Type B pancreatic cell (in vitro differentiated cells): ENCODE measurements at regions not wholly inside any gene's neighbourhood (a gene's known extent, or its start where the extent isn't known, plus 50 kb on each side); places are given as distances from the start of the nearest gene placed in this dataset.

ENCODE experiments used
- DNase-seq: peaks from one replicate; pipeline ENCODE4 v3.0.0; 2021; ENCODE audit warnings: mixed read lengths; ENCODE audit not compliant: unreplicated experiment; ENCODE audit errors: extremely low spot score
- H3K27ac Mint-ChIP-seq: 2 replicates; pipeline ENCODE4 v1.8.0; 2021; ENCODE audit warnings: mild to moderate bottlenecking, mixed read lengths
- H3K27me3 Mint-ChIP-seq: 2 replicates; pipeline ENCODE4 v1.8.0; 2021; ENCODE audit warnings: mixed read lengths
- H3K36me3 Mint-ChIP-seq: 2 replicates; pipeline ENCODE4 v1.8.0; 2021; ENCODE audit warnings: mixed read lengths
- H3K4me1 Mint-ChIP-seq: one replicate; pipeline ENCODE4 v1.8.0; 2021; ENCODE audit warnings: mixed read lengths; ENCODE audit not compliant: unreplicated experiment
- H3K4me3 Mint-ChIP-seq: 2 replicates; pipeline ENCODE4 v1.8.0; 2021; ENCODE audit warnings: mild to moderate bottlenecking, mixed read lengths
- H3K9me3 Mint-ChIP-seq: 2 replicates; pipeline ENCODE4 v1.8.0; 2021; ENCODE audit warnings: mixed read lengths
- TF ChIP-seq, protein P1 (sequence below): fragments of 200-600 bp; sonication (generic); conservative IDR thresholded peaks from 2 replicates; pipeline ENCODE4 v1.5.0; 2021; ENCODE audit warnings: antibody characterized with exemption, mild to moderate bottlenecking

DNA sequence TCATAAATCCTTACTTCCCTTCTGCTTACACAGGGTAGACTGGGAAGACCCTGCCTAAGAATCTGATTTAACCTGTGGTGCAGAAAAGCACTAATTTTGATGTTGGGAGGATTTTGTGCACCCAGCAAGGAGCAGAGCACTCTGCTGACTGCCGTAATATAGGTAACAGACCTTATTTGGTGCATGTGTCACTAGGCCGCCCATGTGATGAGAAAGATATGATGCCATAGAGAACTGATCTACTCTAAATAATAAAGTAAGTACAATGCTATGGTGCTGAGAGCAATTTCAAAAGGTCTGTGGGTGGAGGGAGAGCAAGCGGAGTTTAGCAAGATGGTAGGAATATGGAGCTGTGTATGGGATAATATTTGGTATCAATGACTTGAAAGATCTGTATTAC is 1663.6 kb upstream of the SEL1L start:
- TF ChIP-seq, protein P1, sequence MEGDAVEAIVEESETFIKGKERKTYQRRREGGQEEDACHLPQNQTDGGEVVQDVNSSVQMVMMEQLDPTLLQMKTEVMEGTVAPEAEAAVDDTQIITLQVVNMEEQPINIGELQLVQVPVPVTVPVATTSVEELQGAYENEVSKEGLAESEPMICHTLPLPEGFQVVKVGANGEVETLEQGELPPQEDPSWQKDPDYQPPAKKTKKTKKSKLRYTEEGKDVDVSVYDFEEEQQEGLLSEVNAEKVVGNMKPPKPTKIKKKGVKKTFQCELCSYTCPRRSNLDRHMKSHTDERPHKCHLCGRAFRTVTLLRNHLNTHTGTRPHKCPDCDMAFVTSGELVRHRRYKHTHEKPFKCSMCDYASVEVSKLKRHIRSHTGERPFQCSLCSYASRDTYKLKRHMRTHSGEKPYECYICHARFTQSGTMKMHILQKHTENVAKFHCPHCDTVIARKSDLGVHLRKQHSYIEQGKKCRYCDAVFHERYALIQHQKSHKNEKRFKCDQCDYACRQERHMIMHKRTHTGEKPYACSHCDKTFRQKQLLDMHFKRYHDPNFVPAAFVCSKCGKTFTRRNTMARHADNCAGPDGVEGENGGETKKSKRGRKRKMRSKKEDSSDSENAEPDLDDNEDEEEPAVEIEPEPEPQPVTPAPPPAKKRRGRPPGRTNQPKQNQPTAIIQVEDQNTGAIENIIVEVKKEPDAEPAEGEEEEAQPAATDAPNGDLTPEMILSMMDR: no peak
- Mint-ChIP-seq H3K36me3 (no peaks in the 10 kb centered on the region), H3K27ac (no peak overlapping the region), H3K4me1 (no peaks in the 10 kb centered on the region), H3K4me3 (no peak overlapping the region), H3K27me3 (no peaks in the 10 kb centered on the region), H3K9me3 (no peaks in the 10 kb centered on the region)
- no peak for DNase-seq

DNA sequence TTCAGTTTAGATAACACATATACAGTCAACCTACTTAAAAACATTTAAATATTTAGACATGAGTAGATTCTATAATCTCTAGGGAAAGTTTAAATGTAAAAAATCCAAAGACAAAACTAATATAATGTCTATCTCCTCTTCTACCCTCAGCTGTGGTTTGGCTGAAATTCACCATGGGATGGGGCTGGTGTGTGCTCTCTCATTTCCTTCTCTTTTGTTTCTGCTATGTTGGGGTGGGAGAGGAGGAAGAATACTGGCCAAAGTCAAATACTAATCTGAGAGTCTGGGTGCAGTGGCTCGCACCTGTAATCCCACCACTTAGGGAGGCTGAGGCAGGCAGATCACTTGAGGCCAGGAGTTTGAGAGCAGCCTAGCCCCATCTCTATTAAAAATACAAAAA is 1673.9 kb upstream of the SEL1L start:
- H3K27ac Mint-ChIP-seq: no peak overlapping the region
- H3K4me3 Mint-ChIP-seq: no peak overlapping the region
- DNase-seq: no peak
- no peaks in the 10 kb centered on the region for H3K27me3 Mint-ChIP-seq
- H3K36me3 Mint-ChIP-seq: no peaks in the 10 kb centered on the region
- peaks cover 4% of the 10 kb centered on the region for H3K4me1 Mint-ChIP-seq
- TF ChIP-seq, protein P1: no peak
- H3K9me3 Mint-ChIP-seq: no peaks in the 10 kb centered on the region

DNA sequence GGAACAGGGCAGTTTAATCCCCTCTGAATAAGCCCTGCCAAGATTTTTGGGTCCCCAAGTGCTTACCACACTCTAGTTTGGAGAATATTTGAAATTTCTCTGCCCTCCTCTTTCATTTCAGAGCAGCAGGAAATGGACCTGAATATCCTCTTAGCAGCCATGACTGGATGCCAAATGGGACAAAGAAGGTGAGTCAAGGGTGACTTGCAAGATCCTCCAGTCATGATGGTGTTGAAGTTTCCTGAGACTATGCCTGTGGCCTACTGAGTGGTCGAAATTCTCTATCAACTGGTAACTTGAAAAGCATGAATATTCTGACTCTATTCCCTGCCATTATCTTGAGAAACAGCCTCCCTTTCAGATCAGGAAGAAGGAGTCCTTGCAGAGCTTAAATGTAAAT is 1674.7 kb upstream of the SEL1L start:
- Mint-ChIP-seq H3K4me3 (no peak overlapping the region), H3K36me3 (no peaks in the 10 kb centered on the region), H3K27me3 (no peaks in the 10 kb centered on the region), H3K9me3 (no peaks in the 10 kb centered on the region), H3K27ac (no peak overlapping the region), H3K4me1 (peaks cover 4% of the 10 kb centered on the region)
- TF ChIP-seq, protein P1: no peak
- no peak for DNase-seq

DNA sequence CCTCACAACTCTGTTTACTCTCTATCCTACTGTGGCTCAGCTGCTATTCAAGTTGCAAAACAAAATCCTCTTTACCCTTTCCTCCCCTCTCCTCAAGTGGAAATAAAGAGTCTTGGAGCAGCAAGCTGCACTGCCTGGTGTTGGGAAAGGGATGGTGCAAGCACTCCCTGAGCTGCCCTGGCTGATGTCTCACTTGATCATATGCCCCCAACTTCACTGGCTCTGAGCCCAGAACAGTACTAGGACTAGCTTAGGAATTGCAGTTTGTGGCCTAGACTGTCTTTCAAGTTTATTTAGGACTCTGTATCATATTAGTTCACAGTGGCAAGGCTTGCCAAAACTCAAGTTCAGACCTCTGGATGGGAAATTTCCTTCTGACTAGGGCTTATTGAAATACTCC is 1683.8 kb upstream of the SEL1L start:
- no peaks in the 10 kb centered on the region for H3K27me3 Mint-ChIP-seq
- H3K9me3 Mint-ChIP-seq: no peaks in the 10 kb centered on the region
- no peaks in the 10 kb centered on the region for H3K4me1 Mint-ChIP-seq
- no peak overlapping the region for H3K27ac Mint-ChIP-seq
- H3K36me3 Mint-ChIP-seq: no peaks in the 10 kb centered on the region
- no peak for DNase-seq
- no peak overlapping the region for H3K4me3 Mint-ChIP-seq
- TF ChIP-seq, protein P1: no peak

DNA sequence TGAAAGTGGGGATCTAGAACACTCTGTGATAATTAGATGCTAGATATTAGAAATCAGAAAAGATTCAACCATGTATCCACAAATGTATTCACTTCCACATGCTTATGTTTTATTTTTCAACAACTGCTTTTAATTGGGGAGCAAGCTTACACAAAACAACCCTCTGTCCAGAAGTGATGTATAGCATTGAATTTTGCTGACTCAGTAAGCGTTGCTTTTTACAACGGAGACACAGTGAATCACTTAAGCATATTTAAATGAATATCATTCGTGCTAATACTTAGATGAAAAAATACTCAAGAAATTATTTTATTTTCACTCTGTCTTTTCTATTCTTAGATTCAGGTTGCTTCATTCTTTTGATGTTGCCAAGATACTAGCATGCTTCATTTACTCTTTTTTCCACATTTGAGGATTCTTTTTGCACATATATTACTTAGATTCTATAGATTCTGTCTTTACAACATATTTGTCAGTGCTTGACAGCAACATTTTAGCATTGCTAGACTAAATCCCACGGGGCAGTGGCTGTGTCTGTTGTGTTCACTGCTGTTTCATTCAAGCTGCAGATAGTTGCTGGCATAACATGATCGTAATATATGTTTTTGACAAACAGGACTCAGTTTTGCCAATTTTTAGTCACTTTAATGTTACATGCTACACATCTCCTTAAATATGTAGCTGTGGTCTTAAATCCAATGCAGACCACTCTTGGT is 1714.4 kb upstream of the SEL1L start:
- H3K27ac Mint-ChIP-seq: no peak overlapping the region
- peaks cover 7% of the 10 kb centered on the region for H3K36me3 Mint-ChIP-seq
- H3K4me1 Mint-ChIP-seq: no peaks in the 10 kb centered on the region
- TF ChIP-seq, protein P1: no peak
- peaks cover 4% of the 10 kb centered on the region for H3K9me3 Mint-ChIP-seq
- no peak overlapping the region for H3K4me3 Mint-ChIP-seq
- DNase-seq: no peak
- H3K27me3 Mint-ChIP-seq: no peaks in the 10 kb centered on the region
